ENCODE measurements at regions not wholly inside any gene's neighbourhood (a gene's known extent, or its start where the extent isn't known, plus 50 kb on each side); places are given as distances from the start of the nearest gene placed in this dataset.

GRCh38 chr2:150971910-150972309 lies 289.8 kb downstream of the RBM43 start:
- no peak for DNase-seq

GRCh38 chr2:150963336-150963735 lies 298.3 kb downstream of the RBM43 start:
- no peak for DNase-seq

GRCh38 chr2:150955231-150955630 lies 306.4 kb downstream of the RBM43 start:
- no peak for DNase-seq

- DNase-seq, result no peak
Observed at GRCh38 chr2:150946831-150947230, 314.8 kb downstream of the RBM43 start.

GRCh38 chr2:150944315-150944714 lies 317.3 kb downstream of the RBM43 start:
- no peak for DNase-seq

- no peak for DNase-seq
Observed at GRCh38 chr2:150939087-150939486, 322.6 kb downstream of the RBM43 start.

GRCh38 chr2:150938527-150938926 lies 323.1 kb downstream of the RBM43 start:
- no peak for DNase-seq

GRCh38 chr2:150937030-150937429 lies 324.6 kb downstream of the RBM43 start:
- no peak for DNase-seq

GRCh38 chr2:150931451-150931850 lies 330.2 kb downstream of the RBM43 start:
- no peak for DNase-seq

- no peak for DNase-seq
Observed at GRCh38 chr2:150925611-150926010, 336.1 kb downstream of the RBM43 start.

GRCh38 chr2:150924878-150925277 lies 336.8 kb downstream of the RBM43 start:
- DNase-seq, result no peak

GRCh38 chr2:150919901-150920300 lies 341.8 kb downstream of the RBM43 start:
- no peak for DNase-seq

GRCh38 chr2:150917961-150918713 lies 343.5 kb downstream of the RBM43 start:
- no peak for DNase-seq

- no peak for DNase-seq
Observed at GRCh38 chr2:150916467-150917396, 344.9 kb downstream of the RBM43 start.

GRCh38 chr2:150911766-150912280 lies 349.8 kb downstream of the RBM43 start:
- no peak for DNase-seq

- DNase-seq, result peak; percentile 7 to 18
Observed at GRCh38 chr2:150909613-150910012, 352.1 kb downstream of the RBM43 start.

- DNase-seq, result no peak
Observed at GRCh38 chr2:150909090-150909489, 352.6 kb downstream of the RBM43 start.

GRCh38 chr2:150907466-150907865 lies 354.2 kb downstream of the RBM43 start:
- no peak for DNase-seq

- DNase-seq, result no peak
Observed at GRCh38 chr2:150903461-150903860, 358.2 kb downstream of the RBM43 start.

- no peak for DNase-seq
Observed at GRCh38 chr2:150903055-150903454, 358.6 kb downstream of the RBM43 start.

GRCh38 chr2:150900913-150901312 lies 360.8 kb downstream of the RBM43 start:
- DNase-seq, result no peak

- no peak for DNase-seq
Observed at GRCh38 chr2:150895968-150896367, 365.7 kb downstream of the RBM43 start.

GRCh38 chr2:150889141-150889540 lies 372.5 kb downstream of the RBM43 start:
- DNase-seq, result no peak

GRCh38 chr2:150888337-150888736 lies 373.3 kb downstream of the RBM43 start:
- no peak for DNase-seq
